Retinal pigment epithelial cell (primary cell): ENCODE measurements at regions not wholly inside any gene's neighbourhood (a gene's known extent, or its start where the extent isn't known, plus 50 kb on each side); places are given as distances from the start of the nearest gene placed in this dataset.

Experiments used
- DNase-seq: peaks from one replicate; pipeline ENCODE4 v3.0.0-alpha.2; 2010; ENCODE audit warnings: low read depth
- H3K4me3 ChIP-seq: 2 replicates; pipeline ENCODE4 v1.5.1; 2011; ENCODE audit warnings: mild to moderate bottlenecking, low read length, control low read depth, moderate library complexity
- CTCF ChIP-seq: conservative IDR thresholded peaks from 2 replicates; pipeline ENCODE4 v1.5.1; 2011; ENCODE audit warnings: low read depth, low read length, control low read depth, inconsistent platforms

GRCh38 chr1:29732453-29732852, 496.1 kb downstream of the PTPRU start:
- no peak overlapping the region for H3K4me3 ChIP-seq
- no peak for TF ChIP-seq CTCF
- DNase-seq: no peak

GRCh38 chr1:29730623-29731022, 494.3 kb downstream of the PTPRU start:
- TF ChIP-seq CTCF: no peak

GRCh38 chr1:29729281-29729680, 493.0 kb downstream of the PTPRU start:
- no peak for TF ChIP-seq CTCF

More at GRCh38 chr1:29730623-29731022, 494.3 kb downstream of the PTPRU start:
- DNase-seq: no peak
- no peak overlapping the region for H3K4me3 ChIP-seq

GRCh38 chr1:29728703-29729102, 492.4 kb downstream of the PTPRU start:
- no peak for TF ChIP-seq CTCF
- no peak overlapping the region for H3K4me3 ChIP-seq
- DNase-seq: no peak

More at GRCh38 chr1:29729281-29729680, 493.0 kb downstream of the PTPRU start:
- no peak overlapping the region for H3K4me3 ChIP-seq
- no peak for DNase-seq

GRCh38 chr1:29725262-29725661, 488.9 kb downstream of the PTPRU start:
- TF ChIP-seq CTCF: no peak
- no peak for DNase-seq
- H3K4me3 ChIP-seq: no peak overlapping the region

GRCh38 chr1:29722598-29722997, 486.3 kb downstream of the PTPRU start:
- no peak for TF ChIP-seq CTCF
- no peak for DNase-seq
- H3K4me3 ChIP-seq: no peak overlapping the region

- DNase-seq: no peak
- TF ChIP-seq CTCF: no peak
- H3K4me3 ChIP-seq: no peak overlapping the region
These were observed 482.9 kb downstream of the PTPRU start for GRCh38 chr1:29719253-29719652.
